Activated T-helper 1 cell treated with anti-CD3 and anti-CD28 coated beads, Interleukin-12 subunit alpha, Interleukin-12 subunit beta, Interleukin-2, Interleukin-4 antibody, amounts not matched to agents 30 ng/mL and 10 ng/mL and 1 ng/mL, durations not matched to agents 14 hours and 24 hours and 36 hours (primary cell): ENCODE measurements at regions not wholly inside any gene's neighbourhood (a gene's known extent, or its start where the extent isn't known, plus 50 kb on each side); places are given as distances from the start of the nearest gene placed in this dataset.
"Not testable (repeated sequence)": the region's sequence is repeated elsewhere in the genome, so short reads cannot be mapped to it uniquely, and the experiment has no call there.

Experiments
- DNase-seq: peaks from one replicate; pipeline ENCODE4 v3.0.0; 2021; ENCODE audit warnings: low spot score
- H3K27ac Mint-ChIP-seq: one replicate; pipeline ENCODE4 v1.8.0; 2021; ENCODE audit warnings: mild to moderate bottlenecking, mixed read lengths
- H3K27me3 Mint-ChIP-seq: one replicate; pipeline ENCODE4 v1.8.0; 2022; ENCODE audit warnings: mild to moderate bottlenecking, moderate library complexity, mixed read lengths; ENCODE audit not compliant: insufficient read depth
- H3K36me3 Mint-ChIP-seq: one replicate; pipeline ENCODE4 v1.8.0; 2021; ENCODE audit warnings: low read depth, mixed read lengths
- H3K4me1 Mint-ChIP-seq: one replicate; pipeline ENCODE4 v1.8.0; 2021; ENCODE audit warnings: low read depth, mixed read lengths
- H3K4me3 Mint-ChIP-seq: one replicate; pipeline ENCODE4 v1.8.0; 2021; ENCODE audit warnings: mild to moderate bottlenecking, moderate library complexity, mixed read lengths
- H3K9me3 Mint-ChIP-seq: one replicate; pipeline ENCODE4 v1.8.0; 2021; ENCODE audit warnings: mixed read lengths
- intact Hi-C: fragments of 100-400 bp; cut with micrococcal nuclease; formaldehyde crosslinking; loops from one replicate; pipeline ENCODE4 v1.15.1; 2024

DNA sequence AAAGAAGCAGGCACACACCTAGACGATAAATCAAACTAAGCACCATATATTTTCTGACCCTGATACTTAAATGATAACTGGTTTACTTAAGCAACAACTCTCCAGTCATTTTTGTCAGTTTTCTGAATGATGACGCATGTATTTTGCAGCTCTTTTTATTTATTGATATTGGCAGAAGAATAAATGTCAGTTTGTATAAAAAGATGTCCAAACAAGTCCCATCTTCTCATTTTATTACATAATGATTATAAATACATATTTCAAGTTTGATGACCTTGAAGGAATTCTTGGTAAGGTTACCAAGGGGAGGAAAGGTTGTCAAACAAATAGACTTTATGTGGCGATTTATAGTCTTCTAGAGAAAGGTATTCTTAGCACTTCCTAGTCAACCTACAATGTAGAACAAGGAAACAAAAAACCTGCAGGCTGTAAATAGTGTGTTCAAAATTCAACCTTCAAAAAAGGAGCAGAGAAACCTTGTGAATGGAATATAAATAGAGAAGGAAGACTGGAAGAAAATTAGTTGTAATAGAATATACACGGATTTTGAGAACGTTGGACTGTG is 190.7 kb downstream of the JRKL start:
- Mint-ChIP-seq H3K4me1 (no peaks in the 10 kb centered on the region), H3K36me3 (no peaks in the 10 kb centered on the region), H3K9me3 (no peaks in the 10 kb centered on the region), H3K27ac (no peak overlapping the region), H3K4me3 (no peak overlapping the region), H3K27me3 (peaks cover 3% of the 10 kb centered on the region)
- no peak for DNase-seq
- intact Hi-C loops = no loop called here

DNA sequence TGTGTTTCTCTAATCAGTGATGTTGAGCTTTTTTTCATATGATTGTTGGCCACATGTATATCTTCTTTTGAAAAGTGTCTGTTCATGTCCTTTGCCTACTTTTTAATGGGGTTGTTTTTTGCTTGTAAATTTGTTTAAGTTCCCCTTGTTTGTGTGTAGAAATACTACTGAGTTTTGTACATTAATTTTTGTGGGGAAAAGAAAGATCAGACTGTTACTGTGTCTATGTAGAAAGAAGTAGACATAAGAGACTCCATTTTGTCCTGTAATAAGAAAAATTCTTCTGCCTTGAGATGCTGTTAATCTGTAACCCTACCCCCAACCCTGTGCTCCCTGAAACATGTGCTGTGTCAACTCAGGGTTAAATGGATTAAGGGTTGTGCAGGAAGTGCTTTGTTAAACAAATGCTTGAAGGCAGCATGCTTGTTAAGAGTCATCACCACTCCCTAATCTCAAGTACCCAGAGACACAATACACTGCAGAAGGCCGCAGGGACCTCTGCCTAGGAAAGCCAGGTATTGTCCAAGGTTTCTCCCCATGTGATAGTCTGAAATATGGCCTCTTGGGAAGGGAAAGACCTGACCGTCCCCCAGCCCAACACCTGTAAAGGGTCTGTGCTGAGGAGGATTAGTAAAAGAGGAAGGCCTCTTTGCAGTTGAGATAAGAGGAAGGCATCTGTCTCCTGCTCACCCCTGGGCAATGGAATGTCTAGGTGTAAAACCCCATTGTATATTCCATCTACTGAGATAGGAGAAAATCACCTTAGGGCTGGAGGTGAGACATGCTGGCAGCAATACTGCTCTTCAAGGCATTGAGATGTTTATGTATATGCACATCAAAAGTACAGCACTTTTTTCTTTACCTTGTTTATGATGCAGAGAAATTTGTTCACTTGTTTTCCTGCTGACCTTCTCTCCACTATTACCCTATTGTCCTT is 196.4 kb downstream of the JRKL start:
- intact Hi-C loops, H3K9me3 Mint-ChIP-seq, DNase-seq, H3K36me3 Mint-ChIP-seq, H3K4me3 Mint-ChIP-seq, H3K27ac Mint-ChIP-seq, H3K27me3 Mint-ChIP-seq, H3K4me1 Mint-ChIP-seq: not testable (repeated sequence)

DNA sequence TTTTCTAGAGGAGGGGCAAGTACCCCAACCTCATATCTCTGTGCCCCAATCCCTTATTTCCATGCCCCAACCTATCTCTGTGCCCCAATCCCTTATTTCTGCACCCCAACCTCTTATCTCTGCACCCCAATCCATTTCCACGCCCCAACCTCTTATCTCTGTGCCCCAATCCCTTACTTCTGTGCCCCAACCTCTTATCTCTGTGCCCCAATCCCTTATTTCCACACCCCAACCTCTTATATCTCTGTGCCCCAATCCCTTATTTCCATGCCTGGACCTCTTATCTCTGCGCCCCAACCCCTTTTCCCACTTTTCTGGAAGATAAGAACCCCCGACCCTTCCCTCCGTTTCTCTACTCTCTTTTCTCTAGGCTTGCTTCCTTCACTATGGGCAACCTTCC is 199.0 kb downstream of the JRKL start:
- H3K27ac Mint-ChIP-seq, H3K27me3 Mint-ChIP-seq, H3K36me3 Mint-ChIP-seq, H3K4me1 Mint-ChIP-seq, intact Hi-C loops, H3K4me3 Mint-ChIP-seq, DNase-seq, H3K9me3 Mint-ChIP-seq: not testable (repeated sequence)

DNA sequence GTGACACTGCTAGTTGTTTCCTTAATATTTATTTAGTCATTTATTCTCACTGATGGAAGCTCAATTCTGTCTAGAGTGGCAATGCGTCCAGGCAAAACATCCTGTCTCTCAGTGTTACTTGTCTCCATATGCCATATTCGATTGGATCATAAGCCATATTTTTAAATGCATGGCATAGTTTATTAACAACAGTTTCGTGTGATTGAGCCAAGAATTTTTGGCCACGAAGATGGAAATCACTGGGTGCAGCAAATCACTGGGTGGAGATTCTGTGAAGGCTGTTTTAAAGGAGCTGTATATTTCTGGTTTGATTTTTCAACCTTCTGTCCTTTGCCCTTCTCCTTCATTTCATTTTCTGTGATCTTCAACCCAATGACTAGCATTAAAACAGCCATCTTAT is 205.2 kb downstream of the JRKL start:
- Mint-ChIP-seq H3K4me1 (no peaks in the 10 kb centered on the region), H3K36me3 (no peaks in the 10 kb centered on the region), H3K4me3 (no peak overlapping the region), H3K27ac (no peak overlapping the region), H3K27me3 (no peaks in the 10 kb centered on the region), H3K9me3 (no peaks in the 10 kb centered on the region)
- no peak for DNase-seq
- intact Hi-C loops = no loop called here

DNA sequence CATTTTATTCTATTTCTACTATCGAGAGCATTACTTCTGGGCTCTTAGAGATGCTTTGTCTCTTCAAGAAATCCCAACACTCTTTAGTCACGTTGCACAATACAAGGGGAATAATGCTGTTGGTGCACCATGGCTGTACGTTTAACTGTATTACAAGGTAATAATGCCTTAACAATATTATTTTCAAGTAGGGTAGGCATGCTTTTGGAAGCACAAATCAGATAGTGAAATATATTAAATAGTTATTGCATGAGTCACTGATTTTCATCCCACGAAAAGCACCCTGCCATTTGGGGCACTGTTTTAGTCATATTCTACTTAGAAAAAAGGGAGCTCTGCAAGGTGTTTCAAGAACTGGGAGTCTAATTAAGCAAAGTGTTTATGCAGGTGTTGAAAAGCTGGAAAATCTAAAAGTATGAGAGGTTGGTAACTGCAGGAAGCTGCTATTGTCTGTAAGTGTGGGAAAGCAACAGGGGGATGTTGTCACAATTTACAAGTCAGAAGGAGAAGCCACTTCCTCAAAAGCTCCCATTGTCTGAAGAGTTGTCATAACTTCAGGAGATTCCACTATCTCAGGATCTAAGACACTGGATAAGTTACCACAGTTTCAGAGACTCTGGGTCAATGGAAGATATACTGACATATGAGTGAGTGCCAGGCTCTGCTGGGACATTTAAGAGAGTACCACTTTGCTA is 218.2 kb downstream of the JRKL start:
- no peak for DNase-seq
- no peaks in the 10 kb centered on the region for H3K4me1 Mint-ChIP-seq
- H3K27me3 Mint-ChIP-seq = no peaks in the 10 kb centered on the region
- intact Hi-C loops = no loop called here
- no peak overlapping the region for H3K4me3 Mint-ChIP-seq
- no peaks in the 10 kb centered on the region for H3K36me3 Mint-ChIP-seq
- H3K9me3 Mint-ChIP-seq = no peaks in the 10 kb centered on the region
- no peak overlapping the region for H3K27ac Mint-ChIP-seq

DNA sequence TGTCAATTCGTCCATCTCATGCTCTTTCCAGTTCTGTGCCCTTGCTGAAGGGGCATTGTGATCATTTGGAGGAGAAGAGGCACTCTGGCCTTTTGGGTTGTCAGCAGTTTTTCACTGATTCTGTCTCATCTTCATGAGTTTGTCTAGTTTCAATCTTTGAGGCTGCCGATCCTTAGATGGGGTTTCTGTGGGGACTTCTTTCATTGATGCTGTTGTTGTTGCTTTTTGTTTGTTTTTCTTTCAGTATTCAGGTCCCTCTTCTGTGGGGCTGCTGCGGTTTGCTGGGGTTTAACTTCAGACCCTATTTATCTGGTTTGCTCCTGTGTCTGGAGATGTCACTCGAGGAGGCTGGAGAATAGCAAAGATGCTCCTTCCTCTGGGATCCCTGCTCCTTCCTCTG is 224.3 kb downstream of the JRKL start:
- intact Hi-C loops = no loop called here
- Mint-ChIP-seq H3K27ac (no peak overlapping the region), H3K9me3 (no peaks in the 10 kb centered on the region), H3K36me3 (no peaks in the 10 kb centered on the region), H3K4me1 (no peaks in the 10 kb centered on the region), H3K4me3 (no peak overlapping the region), H3K27me3 (no peaks in the 10 kb centered on the region)
- no peak for DNase-seq

DNA sequence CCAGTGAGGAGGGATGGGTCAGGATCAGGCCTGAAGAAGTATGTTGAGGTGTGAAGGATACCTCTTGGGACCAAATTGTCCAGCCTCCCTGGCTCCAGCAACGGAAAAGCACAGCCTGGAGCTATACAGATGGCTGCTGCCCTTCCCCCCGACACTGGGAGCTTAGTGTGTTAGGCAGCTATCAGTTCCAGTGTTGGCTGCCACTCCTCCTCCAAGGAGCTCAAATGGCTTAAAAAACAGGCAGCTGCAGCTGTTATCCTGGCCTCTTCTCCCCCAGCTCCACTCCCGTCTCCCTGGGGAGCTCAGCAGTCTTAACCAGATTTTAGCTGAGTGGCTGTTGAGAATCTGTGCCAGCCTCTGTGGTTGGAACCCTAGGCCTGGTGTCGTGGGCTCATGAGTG is 225.0 kb downstream of the JRKL start:
- intact Hi-C loops = no loop called here
- Mint-ChIP-seq H3K27ac (no peak overlapping the region), H3K4me3 (no peak overlapping the region), H3K36me3 (no peaks in the 10 kb centered on the region), H3K9me3 (no peaks in the 10 kb centered on the region), H3K27me3 (no peaks in the 10 kb centered on the region), H3K4me1 (no peaks in the 10 kb centered on the region)
- DNase-seq = no peak

DNA sequence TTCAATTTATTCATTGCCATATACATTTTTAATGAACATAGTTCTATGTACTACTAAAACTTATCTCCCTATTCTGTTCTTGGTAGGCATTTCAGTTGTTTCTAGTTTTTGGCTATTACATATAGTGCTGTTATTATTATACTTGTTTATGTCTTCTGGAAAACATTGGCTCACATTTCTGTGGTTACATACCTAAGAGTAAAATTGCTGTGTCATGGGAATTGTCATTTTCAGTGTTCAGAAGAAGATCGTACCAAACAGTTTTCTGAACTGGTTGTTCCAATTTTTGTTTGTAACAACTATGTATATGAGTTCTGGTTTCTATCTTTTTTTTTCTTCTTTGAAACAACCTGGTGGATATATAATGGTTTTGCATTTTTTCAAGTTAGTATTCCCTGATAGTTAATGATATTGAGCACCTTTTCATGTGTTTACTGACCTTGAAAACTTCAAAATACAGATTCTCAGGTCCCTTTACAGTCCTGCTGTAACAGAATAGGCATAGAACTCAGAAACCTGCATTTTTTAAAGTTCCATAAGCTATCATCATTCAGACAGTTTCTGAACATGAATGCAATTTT is 230.7 kb downstream of the JRKL start:
- no peak for DNase-seq
- Mint-ChIP-seq H3K4me3 (no peak overlapping the region), H3K27me3 (no peaks in the 10 kb centered on the region), H3K36me3 (no peaks in the 10 kb centered on the region), H3K4me1 (no peaks in the 10 kb centered on the region), H3K27ac (no peak overlapping the region), H3K9me3 (peaks cover 2% of the 10 kb centered on the region)
- intact Hi-C loops = no loop called here

DNA sequence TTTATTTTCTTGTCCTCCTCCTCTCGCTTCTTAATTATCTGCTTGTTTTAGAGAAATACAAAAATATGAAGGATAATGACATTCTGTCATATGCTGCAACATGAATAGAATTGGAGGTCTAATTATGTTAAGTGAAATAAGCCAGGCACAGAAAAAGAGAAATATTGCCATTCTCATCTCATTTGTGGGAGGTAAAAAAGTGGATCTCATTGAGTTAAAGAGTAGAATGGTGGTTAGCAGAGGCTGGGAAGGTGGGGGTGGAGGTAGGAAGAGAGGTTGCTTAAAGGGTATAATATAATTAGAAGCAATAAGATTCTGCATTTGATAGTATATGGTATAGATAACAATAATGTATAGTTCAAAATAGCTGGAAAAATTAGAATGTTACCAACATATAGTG is 231.3 kb downstream of the JRKL start:
- Mint-ChIP-seq H3K36me3 (no peaks in the 10 kb centered on the region), H3K27ac (no peak overlapping the region), H3K27me3 (no peaks in the 10 kb centered on the region), H3K4me3 (no peak overlapping the region), H3K4me1 (no peaks in the 10 kb centered on the region), H3K9me3 (peaks cover 5% of the 10 kb centered on the region)
- intact Hi-C loops = no loop called here
- DNase-seq = no peak

DNA sequence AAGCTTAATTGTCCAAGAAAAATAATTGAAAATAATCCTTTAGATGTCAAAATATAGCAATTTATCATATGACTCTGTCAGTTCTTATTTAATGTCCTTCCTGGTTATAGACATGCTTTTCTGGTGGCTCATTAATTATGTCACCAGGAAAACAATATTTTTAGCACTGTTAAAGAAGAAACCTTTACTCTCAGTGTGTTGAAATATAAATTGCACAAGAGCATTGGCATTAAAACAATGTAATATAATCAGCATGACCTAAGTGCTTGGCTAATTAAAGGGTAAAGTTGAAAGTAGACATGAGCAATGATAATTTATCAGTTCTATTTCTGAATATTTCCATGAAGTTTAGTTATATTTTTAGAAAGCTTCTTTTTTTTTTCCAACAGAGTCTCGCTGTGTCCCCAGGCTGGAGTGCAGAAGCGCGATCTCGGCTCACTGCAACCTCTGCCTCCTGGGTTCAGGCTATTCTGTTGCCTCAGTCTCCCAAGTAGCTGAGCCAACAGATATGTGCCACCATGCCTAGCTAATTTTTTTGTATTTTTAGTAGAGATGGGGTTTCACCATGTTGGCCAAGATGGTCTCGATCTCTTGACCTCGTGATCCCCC is 232.3 kb downstream of the JRKL start:
- Mint-ChIP-seq H3K4me1 (no peaks in the 10 kb centered on the region), H3K27me3 (no peaks in the 10 kb centered on the region), H3K36me3 (no peaks in the 10 kb centered on the region), H3K9me3 (peaks cover 5% of the 10 kb centered on the region), H3K4me3 (no peak overlapping the region), H3K27ac (no peak overlapping the region)
- no peak for DNase-seq
- intact Hi-C loops = no loop called here

DNA sequence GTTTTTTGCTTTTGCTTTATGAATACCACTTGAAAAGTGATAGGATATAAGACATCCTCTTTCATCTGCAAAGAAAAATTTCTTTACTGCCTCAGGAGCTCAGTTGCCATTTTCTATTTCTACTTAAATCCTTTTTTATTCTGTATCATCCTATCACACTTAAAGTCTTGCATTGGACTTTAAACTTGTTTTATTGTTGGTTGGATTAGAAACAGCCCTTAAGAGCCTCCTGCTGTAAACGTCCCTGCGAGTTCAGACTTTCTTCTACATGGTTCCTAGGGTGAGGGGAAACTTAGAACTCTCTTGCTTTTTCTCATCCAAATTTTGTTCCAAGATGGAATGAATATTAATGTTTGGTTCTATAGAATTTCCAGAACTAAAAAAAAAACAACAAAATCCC is 234.3 kb downstream of the JRKL start:
- intact Hi-C loops = no loop called here
- peaks cover 5% of the 10 kb centered on the region for H3K9me3 Mint-ChIP-seq
- no peaks in the 10 kb centered on the region for H3K36me3 Mint-ChIP-seq
- H3K4me1 Mint-ChIP-seq = no peaks in the 10 kb centered on the region
- no peak overlapping the region for H3K4me3 Mint-ChIP-seq
- no peaks in the 10 kb centered on the region for H3K27me3 Mint-ChIP-seq
- DNase-seq = no peak
- H3K27ac Mint-ChIP-seq = no peak overlapping the region

DNA sequence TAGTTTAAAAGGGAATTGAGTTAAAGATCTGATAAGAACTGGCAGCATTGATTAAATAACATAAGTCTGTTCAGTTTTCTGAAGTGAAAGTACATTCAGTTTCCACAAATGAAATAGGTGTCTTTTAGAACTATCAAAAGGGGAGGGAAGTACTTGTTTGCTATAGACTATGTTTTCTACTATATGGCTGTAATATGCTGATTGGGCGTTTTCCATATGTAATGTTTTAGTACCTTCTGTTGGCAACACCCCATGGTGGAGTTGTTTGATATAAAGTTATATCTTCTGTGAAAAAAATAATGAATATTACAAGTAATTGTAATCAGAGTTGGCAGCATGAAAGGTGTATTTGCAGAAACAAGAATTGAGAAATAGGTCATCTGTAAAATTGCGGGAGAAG is 237.6 kb downstream of the JRKL start:
- Mint-ChIP-seq H3K27me3 (no peaks in the 10 kb centered on the region), H3K36me3 (no peaks in the 10 kb centered on the region)
- DNase-seq = no peak

DNA sequence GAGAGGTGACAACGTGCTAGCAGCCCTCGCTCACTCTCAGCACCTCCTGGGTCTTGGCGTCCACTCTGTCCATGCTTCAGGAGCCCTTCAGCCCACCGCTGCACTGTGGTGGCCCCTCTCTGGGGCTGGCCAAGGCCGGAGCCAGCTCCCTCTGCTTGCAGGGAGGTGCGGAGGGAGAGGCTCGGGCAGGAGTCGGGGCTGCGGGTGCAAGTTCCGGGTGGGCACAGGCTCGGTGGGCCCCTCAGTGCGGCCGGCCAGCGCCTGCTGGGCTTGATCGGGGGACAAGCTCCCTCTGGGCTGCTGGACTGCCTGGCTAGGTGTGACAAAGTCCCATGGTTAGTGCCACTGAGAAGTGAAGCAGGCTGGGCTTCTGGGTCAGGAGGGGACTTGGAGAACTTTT is 245.8 kb downstream of the JRKL start:
- H3K36me3 Mint-ChIP-seq = no peaks in the 10 kb centered on the region
- intact Hi-C loops = no loop called here
- H3K9me3 Mint-ChIP-seq = peaks cover 3% of the 10 kb centered on the region
- H3K27me3 Mint-ChIP-seq = no peaks in the 10 kb centered on the region
- no peak overlapping the region for H3K4me3 Mint-ChIP-seq
- no peak overlapping the region for H3K27ac Mint-ChIP-seq
- H3K4me1 Mint-ChIP-seq = no peaks in the 10 kb centered on the region
- DNase-seq = no peak

More for the DNA sequence above, 237.6 kb downstream of the JRKL start:
- H3K4me3 Mint-ChIP-seq = no peak overlapping the region
- H3K9me3 Mint-ChIP-seq = peaks cover 5% of the 10 kb centered on the region
- intact Hi-C loops = no loop called here
- H3K27ac Mint-ChIP-seq = no peak overlapping the region
- H3K4me1 Mint-ChIP-seq = no peaks in the 10 kb centered on the region
